Mesenchymal stem cell (in vitro differentiated cells and primary cell): ENCODE measurements at regions not wholly inside any gene's neighbourhood (a gene's known extent, or its start where the extent isn't known, plus 50 kb on each side); places are given as distances from the start of the nearest gene placed in this dataset.
A peak's percentile ranks its signal among the peaks of the same experiment; 100 is the strongest.

Experiments
- DNase-seq: peaks from one replicate; pipeline ENCODE4 v3.0.0-alpha.2; 2013
- H2AFZ ChIP-seq: one replicate; pipeline ENCODE4 v1.6.1; 2013; ENCODE audit warnings: low read depth, mild to moderate bottlenecking, control low read depth, inconsistent platforms, low read length, moderate library complexity
- H2AK5ac ChIP-seq: 2 replicates; pipeline ENCODE4 v1.6.1; 2013; ENCODE audit warnings: low read length, moderate library complexity, mild to moderate bottlenecking, inconsistent platforms; ENCODE audit not compliant: severe bottlenecking
- H2BK120ac ChIP-seq: one replicate; pipeline ENCODE4 v1.6.1; 2013; ENCODE audit warnings: low read depth, mild to moderate bottlenecking, inconsistent platforms, low read length, moderate library complexity
- H2BK12ac ChIP-seq, 2 experiments: one replicate each; pipeline ENCODE4 v1.6.1; 2013; ENCODE audit warnings: inconsistent platforms in 2 of 2, low read length in 2 of 2, mild to moderate bottlenecking in 2 of 2, moderate library complexity in 2 of 2, control low read depth in 1 of 2
- H2BK15ac ChIP-seq: one replicate; pipeline ENCODE4 v1.6.1; 2013; ENCODE audit warnings: mild to moderate bottlenecking, low read depth, inconsistent platforms; ENCODE audit not compliant: poor library complexity, severe bottlenecking
- H2BK5ac ChIP-seq: 2 replicates; pipeline ENCODE4 v1.6.1; 2013; ENCODE audit warnings: low read depth, mild to moderate bottlenecking, low read length, control low read depth, inconsistent platforms; ENCODE audit not compliant: poor library complexity, severe bottlenecking
- H3K14ac ChIP-seq, 2 experiments: one replicate each; pipeline ENCODE4 v1.6.1; 2013; ENCODE audit warnings: inconsistent platforms in 2 of 2, low read length in 2 of 2, control low read depth in 1 of 2, mild to moderate bottlenecking in 1 of 2, moderate library complexity in 1 of 2
- H3K18ac ChIP-seq, 2 experiments: one replicate each; pipeline ENCODE4 v1.6.1; 2013; ENCODE audit warnings: inconsistent platforms in 2 of 2, low read length in 2 of 2, control low read depth in 1 of 2, low read depth in 1 of 2, mild to moderate bottlenecking in 1 of 2
- H3K23ac ChIP-seq, 2 experiments: one replicate each; pipeline ENCODE4 v1.6.1; 2013; ENCODE audit warnings: inconsistent platforms in 2 of 2, low read length in 2 of 2, mild to moderate bottlenecking in 2 of 2, moderate library complexity in 2 of 2, control low read depth in 1 of 2
- H3K27ac ChIP-seq: 2 replicates; pipeline ENCODE4 v1.5.1; 2013; ENCODE audit warnings: mild to moderate bottlenecking, moderate library complexity, low read length, control low read depth, inconsistent platforms; ENCODE audit not compliant: poor library complexity, severe bottlenecking
- H3K27me3 ChIP-seq, 2 experiments: 2 replicates each; pipeline versions ENCODE4 v1.6.1 to v1.7.0; 2013; ENCODE audit warnings: low read length in 2 of 2, mild to moderate bottlenecking in 2 of 2, moderate library complexity in 2 of 2, control low read depth in 1 of 2, inconsistent platforms in 1 of 2; ENCODE audit not compliant: control insufficient read depth in 1 of 2, insufficient read depth in 1 of 2
- H3K36me3 ChIP-seq, 2 experiments: 2 replicates each; pipeline versions ENCODE4 v1.6.1 to v1.7.0; 2013; ENCODE audit warnings: low read length in 2 of 2, control low read depth in 1 of 2, inconsistent platforms in 1 of 2, low read depth in 1 of 2, mild to moderate bottlenecking in 1 of 2; ENCODE audit not compliant: insufficient read depth in 2 of 2, control insufficient read depth in 1 of 2
- H3K4ac ChIP-seq, 2 experiments: one replicate each; pipeline ENCODE4 v1.6.1; 2013; ENCODE audit warnings: inconsistent platforms in 2 of 2, low read length in 2 of 2, mild to moderate bottlenecking in 2 of 2, moderate library complexity in 2 of 2, control low read depth in 1 of 2, low read depth in 1 of 2
- H3K4me1 ChIP-seq: 2 replicates; pipeline ENCODE4 v1.6.1; 2013; ENCODE audit warnings: low read depth, low read length, control low read depth; ENCODE audit not compliant: control insufficient read depth, insufficient read depth
- H3K4me2 ChIP-seq: 2 replicates; pipeline ENCODE4 v1.6.1; 2013; ENCODE audit warnings: low read length, mild to moderate bottlenecking, inconsistent platforms; ENCODE audit not compliant: poor library complexity, severe bottlenecking
- H3K4me3 ChIP-seq, 2 experiments: 2 replicates each; pipeline versions ENCODE4 v1.5.1 to v1.7.0; 2013; ENCODE audit warnings: low read length in 2 of 2, mild to moderate bottlenecking in 2 of 2, control low read depth in 1 of 2, low read depth in 1 of 2; ENCODE audit not compliant: insufficient read depth in 1 of 2
- H3K79me1 ChIP-seq: replicated peaks from 2 replicates; pipeline ENCODE4 v1.6.1; 2013; ENCODE audit warnings: mild to moderate bottlenecking, control low read depth, low read length, inconsistent platforms; ENCODE audit not compliant: poor library complexity, severe bottlenecking
- H3K9ac ChIP-seq: 2 replicates; pipeline ENCODE4 v1.7.0; 2013; ENCODE audit warnings: mild to moderate bottlenecking, low read length, moderate library complexity
- H3K9me3 ChIP-seq: 2 replicates; pipeline ENCODE4 v1.7.0; 2013; ENCODE audit warnings: mild to moderate bottlenecking, low read length; ENCODE audit not compliant: control insufficient read depth
- H4K8ac ChIP-seq: one replicate; pipeline ENCODE4 v1.6.1; 2013; ENCODE audit warnings: inconsistent platforms, mild to moderate bottlenecking, low read length, moderate library complexity
- H4K91ac ChIP-seq: one replicate; pipeline ENCODE4 v1.6.1; 2013; ENCODE audit warnings: mild to moderate bottlenecking, low read length, inconsistent platforms
- WGBS: methylation state at CpG from one replicate; pipeline ENCODE4 v1.1.7; 2013; ENCODE audit warnings: mixed read lengths; 5-methylcytosine and 5-hydroxymethylcytosine counted together

DNA sequence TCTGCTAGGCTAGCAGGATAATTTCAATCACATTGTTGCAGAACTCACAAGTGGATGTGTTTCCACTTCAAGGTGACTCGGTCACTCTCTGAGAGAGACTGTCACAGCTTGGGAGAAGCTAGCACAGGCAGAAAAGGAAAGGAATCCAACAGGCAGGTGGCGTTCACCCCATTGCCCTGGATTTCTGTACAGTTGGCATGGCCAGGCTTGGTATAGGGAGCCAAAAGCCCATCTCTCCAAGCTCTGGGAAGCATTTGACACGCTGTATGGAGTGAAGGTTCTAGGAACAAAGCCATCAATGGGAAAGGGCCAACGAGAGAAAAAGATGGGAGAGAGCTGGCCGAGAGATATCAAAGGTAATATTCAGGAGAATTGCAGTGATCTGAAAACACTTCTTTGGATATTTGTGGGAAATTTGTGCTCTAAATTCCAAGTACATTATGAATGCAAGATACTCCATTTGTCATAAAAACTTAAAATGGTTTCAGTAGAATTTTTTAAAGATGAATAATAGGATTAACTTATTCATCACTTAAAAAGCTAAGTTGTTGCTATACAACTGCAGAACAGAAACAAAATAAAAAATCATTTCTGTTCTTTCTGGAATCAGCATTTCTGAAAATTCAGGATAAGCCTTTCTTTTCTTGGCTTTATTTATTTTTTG, 223.5 kb upstream of the NTM start:
- Histone ChIP-seq H3K4ac (no peak overlapping the region), H3K18ac (no peak overlapping the region), H3K14ac (no peak overlapping the region)

DNA sequence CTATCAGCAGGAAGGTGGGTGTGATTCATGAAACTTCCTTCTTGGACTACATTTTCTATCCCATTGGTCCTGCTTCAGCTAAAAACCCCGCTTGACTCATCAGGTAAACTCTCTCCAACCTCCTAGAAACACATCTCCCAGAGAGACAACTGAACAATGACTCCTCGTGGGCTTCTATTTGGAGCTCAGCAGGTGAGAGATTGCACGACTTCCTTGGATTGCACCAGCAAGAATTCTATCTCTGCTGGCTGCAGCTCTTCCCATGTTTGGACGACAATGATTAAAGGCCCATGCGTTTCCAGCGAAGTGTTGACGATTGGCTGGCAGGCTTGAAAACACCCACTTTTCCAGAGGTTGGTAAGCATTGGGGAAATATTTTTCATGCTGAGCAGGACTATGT, 216.1 kb upstream of the NTM start:
- Histone ChIP-seq H4K91ac (no peak overlapping the region), H2AFZ (no peak overlapping the region), H3K4me1 (no peaks in the 10 kb centered on the region), H2BK12ac (no peak overlapping the region), H2BK15ac (no peak overlapping the region), H3K27me3 (no peaks in the 10 kb centered on the region), H4K8ac (no peak overlapping the region), H3K9ac (no peak overlapping the region), H3K14ac (no peak overlapping the region), H3K4me2 (no peak overlapping the region), H3K18ac (no peak overlapping the region), H3K79me1 (no peaks in the 10 kb centered on the region), H3K23ac (no peak overlapping the region), H3K36me3 (no peaks in the 10 kb centered on the region), H3K9me3 (no peaks in the 10 kb centered on the region), H3K27ac (no peak overlapping the region), H3K4me3 (no peak overlapping the region), H2BK5ac (no peak overlapping the region), H2AK5ac (no peak overlapping the region), H2BK120ac (no peak overlapping the region), H3K4ac (no peak overlapping the region)
- 63% methylated on average over 7 of the region's 7 CpGs for WGBS
- DNase-seq, result no peak

More for the DNA sequence above, 223.5 kb upstream of the NTM start:
- H3K4me3 ChIP-seq, result no peak overlapping the region
- H3K4me2 ChIP-seq, result no peak overlapping the region
- no peak overlapping the region for H3K27ac ChIP-seq
- H3K4me1 ChIP-seq, result no peaks in the 10 kb centered on the region
- H2BK12ac ChIP-seq, result no peak overlapping the region
- H2BK5ac ChIP-seq, result no peak overlapping the region
- no peak overlapping the region for H4K91ac ChIP-seq
- H2AFZ ChIP-seq, result no peak overlapping the region
- no peak overlapping the region for H2BK15ac ChIP-seq
- peak overlapping the region; percentile 73 for H3K9ac ChIP-seq
- WGBS, result 76% methylated on average over 5 of the region's 5 CpGs
- H4K8ac ChIP-seq, result no peak overlapping the region
- no peak overlapping the region for H2BK120ac ChIP-seq
- no peaks in the 10 kb centered on the region for H3K79me1 ChIP-seq
- H3K36me3 ChIP-seq, result no peaks in the 10 kb centered on the region
- no peak for DNase-seq
- H3K23ac ChIP-seq, result no peak overlapping the region
- H2AK5ac ChIP-seq, result no peak overlapping the region
- no peaks in the 10 kb centered on the region for H3K27me3 ChIP-seq
- no peaks in the 10 kb centered on the region for H3K9me3 ChIP-seq

DNA sequence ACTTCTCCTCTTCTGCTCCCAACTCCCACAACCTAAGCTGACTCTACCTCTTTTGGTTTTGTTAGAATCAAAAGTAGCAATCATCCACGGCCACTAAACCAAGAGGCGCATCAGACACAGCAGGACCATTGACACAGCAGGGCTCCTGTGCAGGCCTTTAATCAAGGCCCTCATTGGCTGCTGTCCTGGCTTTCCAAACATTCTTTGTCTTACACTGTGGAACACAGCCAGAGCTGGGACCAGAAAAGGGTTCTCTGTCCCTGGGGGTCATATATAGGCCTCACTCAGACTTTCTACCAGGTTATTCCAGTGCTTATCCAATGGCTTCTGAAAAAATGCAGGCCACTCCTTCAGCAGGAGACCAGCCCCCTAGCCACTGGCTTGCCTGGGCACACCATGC, 212.7 kb upstream of the NTM start:
- no peak overlapping the region for H3K18ac ChIP-seq
- no peak overlapping the region for H3K4me2 ChIP-seq
- no peaks in the 10 kb centered on the region for H3K36me3 ChIP-seq
- H3K23ac ChIP-seq, result no peak overlapping the region
- H3K4ac ChIP-seq, result no peak overlapping the region
- peaks cover 0 to 17% of the 10 kb centered on the region in 2 experiments for H3K27me3 ChIP-seq
- no peak overlapping the region for H2AK5ac ChIP-seq
- no peak overlapping the region for H3K9ac ChIP-seq
- WGBS, result 83% methylated on average over 2 of the region's 2 CpGs
- no peak overlapping the region for H4K8ac ChIP-seq
- H3K14ac ChIP-seq, result no peak overlapping the region
- H2BK120ac ChIP-seq, result no peak overlapping the region
- H3K27ac ChIP-seq, result no peak overlapping the region
- no peaks in the 10 kb centered on the region for H3K4me1 ChIP-seq
- H2AFZ ChIP-seq, result no peak overlapping the region
- no peak overlapping the region for H3K4me3 ChIP-seq
- H3K79me1 ChIP-seq, result no peaks in the 10 kb centered on the region
- no peak overlapping the region for H2BK5ac ChIP-seq
- H2BK15ac ChIP-seq, result no peak overlapping the region
- H3K9me3 ChIP-seq, result no peaks in the 10 kb centered on the region
- H2BK12ac ChIP-seq, result no peak overlapping the region
- no peak for DNase-seq
- no peak overlapping the region for H4K91ac ChIP-seq

DNA sequence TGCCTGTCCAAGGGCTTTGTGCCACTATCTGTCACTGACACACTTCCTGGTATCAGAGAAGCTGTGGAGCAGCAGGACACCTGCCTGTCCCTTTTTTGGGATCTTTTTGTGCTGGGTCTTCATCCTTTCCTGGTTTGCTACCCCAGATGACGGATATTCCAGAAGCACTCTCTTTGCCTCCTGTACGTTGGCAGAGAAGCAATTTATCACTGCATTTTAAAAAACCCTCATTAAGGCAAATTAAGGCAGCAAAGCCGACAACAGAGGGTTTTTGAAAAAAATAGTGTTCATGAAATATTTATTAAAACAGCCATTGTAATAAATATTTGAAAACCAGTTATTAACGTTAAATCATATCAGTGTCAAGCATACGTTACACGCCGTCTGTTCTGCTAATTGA, 209.6 kb upstream of the NTM start:
- no peak overlapping the region for H4K8ac ChIP-seq
- no peak overlapping the region for H3K23ac ChIP-seq
- no peak for DNase-seq
- H3K18ac ChIP-seq, result no peak overlapping the region
- H2BK5ac ChIP-seq, result no peak overlapping the region
- H2AK5ac ChIP-seq, result no peak overlapping the region
- H3K36me3 ChIP-seq, result no peaks in the 10 kb centered on the region
- H2BK120ac ChIP-seq, result no peak overlapping the region
- no peaks in the 10 kb centered on the region for H3K4me1 ChIP-seq
- H2BK15ac ChIP-seq, result no peak overlapping the region
- 92% methylated on average over 6 of the region's 7 CpGs for WGBS
- no peaks in the 10 kb centered on the region for H3K79me1 ChIP-seq
- no peak overlapping the region for H2AFZ ChIP-seq
- H3K4ac ChIP-seq, result no peak overlapping the region
- H3K27me3 ChIP-seq, result peaks cover 0 to 17% of the 10 kb centered on the region in 2 experiments
- H3K14ac ChIP-seq, result no peak overlapping the region
- H3K9me3 ChIP-seq, result no peaks in the 10 kb centered on the region
- no peak overlapping the region for H4K91ac ChIP-seq
- no peak overlapping the region for H3K9ac ChIP-seq
- H3K27ac ChIP-seq, result no peak overlapping the region
- no peak overlapping the region for H3K4me3 ChIP-seq
- H3K4me2 ChIP-seq, result no peak overlapping the region
- no peak overlapping the region for H2BK12ac ChIP-seq
